RWPE1 (cell line): ENCODE measurements at regions not wholly inside any gene's neighbourhood (a gene's known extent, or its start where the extent isn't known, plus 50 kb on each side); places are given as distances from the start of the nearest gene placed in this dataset.

Source experiments
- CTCF ChIA-PET: fragments of 350-600 bp; sonication (Branson Sonifier 250); formaldehyde crosslinking; extraction: SDS; loops from one replicate; lab custom pipeline; 2021; lab: Yijun Ruan, JAX
- POLR2A ChIA-PET: fragments of 400-600 bp; formaldehyde crosslinking; extraction: SDS; loops from one replicate; lab custom pipeline; 2020; ENCODE audit warnings: antibody characterized with exemption; ENCODE audit not compliant: low non-redundant PET; lab: Yijun Ruan, JAX
- DNase-seq: peaks from one replicate; pipeline ENCODE4 v3.0.0; 2012; ENCODE audit warnings: low spot score
- H3K27ac ChIP-seq: fragments of 450-650 bp; 2 replicates; pipeline ENCODE4 v1.5.1; 2017
- CTCF ChIP-seq: fragments of 450-650 bp; conservative IDR thresholded peaks from 2 replicates; pipeline ENCODE4 v1.5.1; 2017; ENCODE audit warnings: low read depth, mild to moderate bottlenecking

DNA sequence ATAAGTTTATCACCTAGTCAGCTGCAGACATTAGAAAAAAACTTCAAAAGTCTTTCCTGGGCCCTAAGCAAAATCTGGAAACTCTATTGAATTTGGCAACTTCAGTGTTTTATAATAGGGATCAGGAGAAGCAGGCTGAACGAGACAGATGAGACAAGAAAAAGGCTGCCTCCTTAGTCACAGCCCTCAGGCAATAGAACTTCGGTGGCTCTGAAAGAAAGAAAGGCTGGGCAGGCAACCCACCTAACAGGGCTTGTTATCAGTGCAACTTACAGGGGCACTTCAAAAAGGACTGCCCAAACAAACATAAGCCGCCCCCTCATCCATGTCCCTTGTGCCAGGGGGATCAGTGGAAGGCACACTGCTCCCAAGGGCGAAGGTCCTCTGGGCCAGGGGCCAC, 657.9 kb upstream of the HS3ST5 start:
- ChIA-PET CTCF (no interaction called here), POLR2A (no interaction called here)
- H3K27ac ChIP-seq, result no peak overlapping the region
- no peak for DNase-seq
- no peak for TF ChIP-seq CTCF

- no peak for DNase-seq
- no peak for TF ChIP-seq CTCF
- ChIA-PET CTCF (no interaction called here), POLR2A (no interaction called here)
- no peak overlapping the region for H3K27ac ChIP-seq
Measured at GRCh38 chr6:114998492-114998891, 655.7 kb upstream of the HS3ST5 start.

- DNase-seq, result no peak
- CTCF ChIA-PET, result no interaction called here
- no peak overlapping the region for H3K27ac ChIP-seq
- POLR2A ChIA-PET, result no interaction called here
- no peak for TF ChIP-seq CTCF
Measured at GRCh38 chr6:114997813-114998292, 655.0 kb upstream of the HS3ST5 start.

DNA sequence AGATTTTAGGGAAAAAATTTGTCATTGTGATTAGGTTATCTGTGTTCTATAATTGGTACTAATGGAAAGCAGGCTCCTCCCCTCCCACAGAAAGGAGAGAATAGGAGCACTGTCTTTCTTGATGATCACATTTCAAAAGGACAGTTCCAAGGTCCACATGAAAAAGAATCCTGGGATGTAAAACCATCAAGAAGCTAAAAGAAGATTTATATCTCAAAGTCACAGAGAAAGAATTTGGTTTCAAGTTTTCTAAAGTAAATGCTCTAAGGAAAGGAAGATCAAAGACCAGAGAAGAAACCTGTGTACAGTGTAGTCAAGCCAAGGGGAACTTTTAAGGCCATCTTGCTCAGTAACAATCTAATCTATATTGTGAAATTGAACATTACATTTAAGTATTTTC, 652.7 kb upstream of the HS3ST5 start:
- ChIA-PET POLR2A (no interaction called here), CTCF (interaction anchor here (0.6 kb wide), 1 partner anchor 1016 kb away, joined by 4 read pairs; no protein-coding TSS in a partner anchor)
- no peak for TF ChIP-seq CTCF
- no peak overlapping the region for H3K27ac ChIP-seq
- no peak for DNase-seq

DNA sequence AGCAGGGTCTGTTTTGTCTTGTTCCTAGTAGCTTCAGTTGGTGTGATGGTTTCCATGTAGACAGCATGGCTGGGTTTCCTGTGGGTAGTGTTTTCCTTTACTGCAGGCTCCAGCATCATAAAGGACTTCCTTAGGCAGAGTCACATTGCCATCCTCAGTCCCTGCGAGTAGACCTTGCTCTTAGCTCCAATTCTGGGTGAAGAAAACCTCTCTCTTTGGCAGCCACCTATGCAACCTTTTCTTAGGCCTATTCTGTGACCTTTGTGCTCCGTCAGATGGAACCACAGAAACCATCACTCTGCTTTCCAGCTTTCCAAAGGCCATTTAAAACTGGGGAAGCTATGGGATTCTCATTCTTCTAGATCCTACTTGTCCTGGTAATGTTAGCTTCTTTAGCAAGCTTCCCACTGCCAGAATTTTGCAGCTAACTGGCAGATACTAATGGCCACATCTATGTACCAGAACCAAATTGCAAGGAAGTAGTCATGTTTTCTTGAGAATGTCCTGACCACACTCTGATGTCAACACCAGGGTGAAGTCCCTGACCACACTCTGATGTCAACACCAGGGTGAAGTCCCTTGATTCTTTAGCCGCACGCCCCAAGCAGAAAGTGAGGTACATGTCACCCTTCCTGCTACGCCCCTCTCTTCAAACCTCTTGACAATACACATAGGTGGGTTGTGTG, 646.6 kb upstream of the HS3ST5 start:
- no peak overlapping the region for H3K27ac ChIP-seq
- no peak for TF ChIP-seq CTCF
- CTCF ChIA-PET, result interaction anchor here (0.6 kb wide), 2 partner anchors 84 to 465 kb away, joined by 3 to 5 read pairs; no protein-coding TSS in a partner anchor
- POLR2A ChIA-PET, result no interaction called here
- DNase-seq, result no peak

DNA sequence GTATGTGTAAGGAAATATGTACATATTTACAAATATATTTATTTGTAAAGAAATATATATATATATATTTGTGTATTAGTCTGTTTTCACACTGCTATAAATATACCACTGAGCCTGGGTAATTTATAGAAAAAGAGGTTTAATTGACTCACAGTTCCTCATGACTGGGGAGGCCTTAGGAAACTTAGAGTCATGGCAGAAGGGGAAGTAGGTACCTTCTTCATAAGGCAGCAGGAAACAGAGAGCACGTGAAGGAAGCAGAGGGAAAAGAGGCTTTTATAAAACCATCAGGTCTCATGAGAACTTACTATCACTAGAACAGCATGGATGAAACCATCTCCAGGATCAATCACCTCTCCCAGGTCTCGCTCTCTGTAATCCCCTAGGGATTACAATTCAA, 644.5 kb upstream of the HS3ST5 start:
- ChIA-PET CTCF (no interaction called here), POLR2A (no interaction called here)
- TF ChIP-seq CTCF, result no peak
- no peak for DNase-seq
- no peak overlapping the region for H3K27ac ChIP-seq
